Endothelial cell of umbilical vein (primary cell): ENCODE measurements at regions not wholly inside any gene's neighbourhood (a gene's known extent, or its start where the extent isn't known, plus 50 kb on each side); places are given as distances from the start of the nearest gene placed in this dataset.

Source experiments
- BruUV-seq: library from RNA; stranded (reverse); fragments of 400-500 nt; replicated peaks from 2 replicates; lab custom pipeline; 2021; lab: Mats Ljungman, UMichigan
- CTCF ChIA-PET: fragments of 300-600, 350-600 bp; sonication (Branson Sonifier 250); formaldehyde crosslinking; loops from one replicate; lab custom pipeline; 2021; ENCODE audit warnings: antibody characterized with exemption, inconsistent platforms; lab: Charles Lee
- POLR2A ChIA-PET: fragments of 300-600, 350-600 bp; sonication (Branson Sonifier 250); formaldehyde crosslinking; loops from one replicate; lab custom pipeline; 2021; ENCODE audit warnings: antibody characterized with exemption, inconsistent platforms; lab: Charles Lee
- DNase-seq: peaks from one replicate; pipeline ENCODE4 v3.0.0-alpha.2; 2011; ENCODE audit warnings: low read depth, low spot score
- FAIRE-seq: peaks from 2 replicates; lab custom pipeline; 2011; peaks lifted over from hg19 to GRCh38; lab: Jason Lieb, UNC
- H2AFZ ChIP-seq: 2 replicates; pipeline ENCODE4 v1.6.0; 2012; ENCODE audit warnings: low read depth, low read length, control low read depth, inconsistent platforms
- H3K27ac ChIP-seq: 2 replicates; pipeline ENCODE4 v1.5.1; 2011; ENCODE audit warnings: low read depth, mild to moderate bottlenecking, control low read depth, low read length, moderate library complexity; ENCODE audit not compliant: insufficient read depth
- H3K27me3 ChIP-seq, 2 experiments: 2 replicates each; pipeline versions ENCODE4 v1.6.0 to v1.6.1; 2011; ENCODE audit warnings: low read length in 2 of 2, mixed read lengths in 1 of 2; ENCODE audit not compliant: control insufficient read depth in 2 of 2, insufficient read depth in 2 of 2
- H3K36me3 ChIP-seq, 2 experiments: 2 replicates in 1 of 2; 3 replicates in 1 of 2; pipeline ENCODE4 v1.5.1; 2011; ENCODE audit warnings: low read length in 2 of 2, mild to moderate bottlenecking in 1 of 2, moderate library complexity in 1 of 2; ENCODE audit not compliant: control insufficient read depth in 2 of 2, insufficient read depth in 2 of 2; ENCODE audit errors: extremely low read depth in 1 of 2
- H3K4me1 ChIP-seq: 3 replicates; pipeline ENCODE4 v1.5.1; 2011; ENCODE audit warnings: mild to moderate bottlenecking, low read length; ENCODE audit not compliant: control insufficient read depth, insufficient read depth; ENCODE audit errors: extremely low read depth
- H3K4me2 ChIP-seq: 2 replicates; pipeline ENCODE4 v1.6.1; 2011; ENCODE audit warnings: low read length, control low read depth, mixed read lengths; ENCODE audit not compliant: insufficient read depth
- H3K4me3 ChIP-seq, 3 experiments: fragments of 200-600 bp in 1 of 3; sonication (generic), shearing (Covaris generic) in 1 of 3; replicated peaks in 1 of 3; 2 replicates each; pipeline ENCODE4 v1.5.1; 2011 to 2016; ENCODE audit warnings: control low read depth in 3 of 3, low read length in 3 of 3, mild to moderate bottlenecking in 2 of 3, inconsistent platforms in 1 of 3, low read depth in 1 of 3, moderate library complexity in 1 of 3; ENCODE audit not compliant: insufficient read depth in 1 of 3
- H3K79me2 ChIP-seq: 2 replicates; pipeline ENCODE4 v1.6.0; 2012; ENCODE audit warnings: low read length, inconsistent platforms; ENCODE audit not compliant: control insufficient read depth, insufficient read depth
- H3K9ac ChIP-seq: replicated peaks from 2 replicates; pipeline ENCODE3; 2011; ENCODE audit warnings: low read length, control low read depth; ENCODE audit not compliant: insufficient read depth; ENCODE audit errors: extremely low read depth
- H3K9me1 ChIP-seq: replicated peaks from 3 replicates; pipeline ENCODE4 v1.6.0; 2011; ENCODE audit warnings: mild to moderate bottlenecking, low read length; ENCODE audit not compliant: control insufficient read depth, insufficient read depth; ENCODE audit errors: extremely low read depth
- H3K9me3 ChIP-seq: replicated peaks from 2 replicates; pipeline ENCODE4 v1.5.1; 2012; ENCODE audit warnings: low read length, inconsistent platforms; ENCODE audit not compliant: control insufficient read depth, insufficient read depth
- H4K20me1 ChIP-seq: replicated peaks from 2 replicates; pipeline ENCODE3; 2011; ENCODE audit warnings: mild to moderate bottlenecking, low read length; ENCODE audit not compliant: control insufficient read depth, insufficient read depth; ENCODE audit errors: extremely low read depth
- CTCF ChIP-seq, 2 donors: IDR thresholded peaks; 1 replicate in 1 of 2; 2 replicates in 1 of 2; pipeline ENCODE4 v1.5.1; 2011; ENCODE audit warnings: low read length in 2 of 2, mild to moderate bottlenecking in 2 of 2, moderate library complexity in 2 of 2, control low read depth in 1 of 2, inconsistent platforms in 1 of 2, low read depth in 1 of 2; ENCODE audit not compliant: insufficient read depth in 1 of 2; ENCODE audit errors: extremely low read depth in 1 of 2
- EZH2 ChIP-seq: IDR thresholded peaks from 2 replicates; pipeline ENCODE4 v1.6.1; 2012; ENCODE audit warnings: borderline replicate concordance, low read depth, mild to moderate bottlenecking, moderate library complexity, low read length, inconsistent platforms; ENCODE audit not compliant: severe bottlenecking
- FOS ChIP-seq: IDR thresholded peaks from 2 replicates; pipeline ENCODE4 v1.6.1; 2011; ENCODE audit warnings: mild to moderate bottlenecking, low read length, moderate library complexity, borderline replicate concordance; ENCODE audit not compliant: insufficient read depth
- GATA2 ChIP-seq: IDR thresholded peaks from 2 replicates; pipeline ENCODE4 v1.7.0; 2011; ENCODE audit warnings: low read depth, mild to moderate bottlenecking, moderate library complexity, mixed read lengths, low read length; ENCODE audit not compliant: insufficient read length, insufficient read depth
- JUN ChIP-seq: IDR thresholded peaks from 2 replicates; pipeline ENCODE4 v1.6.1; 2011; ENCODE audit warnings: borderline replicate concordance, low read depth; ENCODE audit not compliant: insufficient read length, insufficient read depth
- MYC ChIP-seq: IDR thresholded peaks from one replicate; pipeline ENCODE4 v1.6.1; 2011; ENCODE audit warnings: mild to moderate bottlenecking, low read depth, low read length
- POLR2A ChIP-seq: IDR thresholded peaks from 2 replicates; pipeline ENCODE4 v1.6.1; 2012; ENCODE audit warnings: low read depth, mild to moderate bottlenecking, control low read depth, low read length
- POLR2AphosphoS5 ChIP-seq: IDR thresholded peaks from 2 replicates; pipeline ENCODE4 v1.6.1; 2012; ENCODE audit warnings: low read depth, mild to moderate bottlenecking, control low read depth, low read length, moderate library complexity; ENCODE audit not compliant: insufficient read depth
- dilution Hi-C: fragments of 300-500 bp; cut with MboI; formaldehyde crosslinking; loops from one replicate; pipeline ENCODE4 v1.15.0; 2019; ENCODE audit warnings: low sequenced_read_pairs; ENCODE audit not compliant: extremely low pct_ligation_motif_present
- intact Hi-C: fragments of 100-400 bp; cut with micrococcal nuclease; formaldehyde crosslinking; loops from one replicate; pipeline ENCODE4 v1.10.0; 2022
- TF ChIP-seq, protein P1 (sequence below): IDR thresholded peaks from 2 replicates; pipeline ENCODE4 v1.6.1; 2011; ENCODE audit not compliant: insufficient read depth, insufficient read length

DNA sequence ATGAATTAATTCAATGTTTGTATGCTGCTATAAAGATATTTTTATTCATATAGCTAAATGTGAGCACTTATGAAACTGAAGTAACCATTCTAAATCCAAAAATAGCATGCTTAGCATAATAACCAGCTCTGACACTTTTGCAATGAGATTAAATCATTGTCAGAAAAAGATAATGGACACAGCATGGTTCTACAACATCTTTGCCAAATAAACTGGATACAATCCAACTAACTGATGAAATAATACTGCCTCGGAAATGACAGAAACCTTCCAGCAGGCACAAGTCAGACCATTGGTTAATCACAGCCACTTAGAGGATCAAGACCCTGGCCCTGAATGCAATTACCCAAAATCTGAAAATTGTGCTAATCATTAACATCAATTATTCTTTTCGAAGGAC is 592.7 kb upstream of the ADGRL4 start:
- Histone ChIP-seq H3K9ac (no peak overlapping the region), H3K27ac (no peak overlapping the region), H3K4me3 (no peak overlapping the region), H3K4me1 (no peaks in the 10 kb centered on the region), H3K9me3 (no peaks in the 10 kb centered on the region), H4K20me1 (no peaks in the 10 kb centered on the region), H3K79me2 (no peaks in the 10 kb centered on the region), H2AFZ (no peak overlapping the region), H3K36me3 (no peaks in the 10 kb centered on the region), H3K9me1 (no peaks in the 10 kb centered on the region), H3K4me2 (no peak overlapping the region), H3K27me3 (no peaks in the 10 kb centered on the region)
- POLR2A ChIA-PET, result no interaction called here
- CTCF ChIA-PET, result no interaction called here
- DNase-seq, result no peak
- intact Hi-C loops (no loop called here), dilution Hi-C loops (no loop called here)
- TF ChIP-seq CTCF (IDR thresholded peaks at IDR 0.05; ENCODE audit: extremely low read depth in 1 of 2, insufficient read depth in 1 of 2, low read depth in 1 of 2, low read length in 2 of 2) (no peak), JUN (no peak), POLR2A (no peak), FOS (no peak), GATA2 (no peak), EZH2 (no peak), MYC (no peak), POLR2AphosphoS5 (no peak)
- TF ChIP-seq, protein P1, sequence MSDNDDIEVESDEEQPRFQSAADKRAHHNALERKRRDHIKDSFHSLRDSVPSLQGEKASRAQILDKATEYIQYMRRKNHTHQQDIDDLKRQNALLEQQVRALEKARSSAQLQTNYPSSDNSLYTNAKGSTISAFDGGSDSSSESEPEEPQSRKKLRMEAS, result no peak
- FAIRE-seq, result no peak
- no TSS peak for BruUV-seq
